ENCODE measurements at regions not wholly inside any gene's neighbourhood (a gene's known extent, or its start where the extent isn't known, plus 50 kb on each side); places are given as distances from the start of the nearest gene placed in this dataset.

DNA sequence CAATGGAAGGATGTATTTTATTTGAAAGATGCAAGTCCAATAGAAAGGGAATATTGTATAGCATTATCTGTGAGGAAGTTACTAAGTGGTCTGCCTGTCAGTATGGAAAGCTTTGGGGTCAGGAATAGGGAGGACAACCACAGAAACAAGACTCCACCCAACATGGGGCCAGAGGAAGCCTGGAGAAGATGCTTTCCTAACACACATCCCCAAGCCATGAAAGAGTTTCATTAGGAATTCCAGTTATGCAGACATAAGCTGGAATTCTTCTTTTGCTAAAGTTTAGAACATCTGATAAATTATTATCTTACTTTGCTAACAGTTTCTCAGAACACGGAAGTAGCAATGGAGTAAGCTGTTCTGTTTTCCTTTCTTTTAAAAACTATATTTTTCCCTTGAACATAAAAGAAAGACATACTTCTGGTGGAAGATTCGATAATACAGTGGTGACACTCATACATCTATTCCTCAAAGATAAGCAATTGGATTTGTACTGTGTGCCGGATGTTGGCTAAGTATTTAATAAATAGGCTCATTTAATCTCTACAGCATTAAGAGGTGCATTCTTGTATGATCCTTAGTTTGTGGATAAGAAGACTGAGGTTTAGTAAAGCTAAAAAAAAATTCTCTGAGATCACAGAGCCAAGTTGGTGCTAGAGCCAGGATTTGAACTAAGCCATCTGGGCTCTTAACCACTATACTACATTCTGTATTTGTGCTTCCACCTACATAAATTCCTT lies 51.0 kb upstream of the GAS7 start:
- Histone ChIP-seq H3K27me3 (no peaks in the 10 kb centered on the region), H3K4me1 (ENCODE audit: low read depth) (no peaks in the 10 kb centered on the region), H3K9me3 (ENCODE audit: low read depth) (no peaks in the 10 kb centered on the region), H3K4me3 (no peak overlapping the region), H3K36me3 (no peaks in the 10 kb centered on the region), H3K27ac (no peak overlapping the region)
- TF ChIP-seq, protein P1, sequence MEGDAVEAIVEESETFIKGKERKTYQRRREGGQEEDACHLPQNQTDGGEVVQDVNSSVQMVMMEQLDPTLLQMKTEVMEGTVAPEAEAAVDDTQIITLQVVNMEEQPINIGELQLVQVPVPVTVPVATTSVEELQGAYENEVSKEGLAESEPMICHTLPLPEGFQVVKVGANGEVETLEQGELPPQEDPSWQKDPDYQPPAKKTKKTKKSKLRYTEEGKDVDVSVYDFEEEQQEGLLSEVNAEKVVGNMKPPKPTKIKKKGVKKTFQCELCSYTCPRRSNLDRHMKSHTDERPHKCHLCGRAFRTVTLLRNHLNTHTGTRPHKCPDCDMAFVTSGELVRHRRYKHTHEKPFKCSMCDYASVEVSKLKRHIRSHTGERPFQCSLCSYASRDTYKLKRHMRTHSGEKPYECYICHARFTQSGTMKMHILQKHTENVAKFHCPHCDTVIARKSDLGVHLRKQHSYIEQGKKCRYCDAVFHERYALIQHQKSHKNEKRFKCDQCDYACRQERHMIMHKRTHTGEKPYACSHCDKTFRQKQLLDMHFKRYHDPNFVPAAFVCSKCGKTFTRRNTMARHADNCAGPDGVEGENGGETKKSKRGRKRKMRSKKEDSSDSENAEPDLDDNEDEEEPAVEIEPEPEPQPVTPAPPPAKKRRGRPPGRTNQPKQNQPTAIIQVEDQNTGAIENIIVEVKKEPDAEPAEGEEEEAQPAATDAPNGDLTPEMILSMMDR (IDR thresholded peaks at IDR 0.05; ENCODE audit: low read depth, low read length): no peak
- peak in 1 of 2 donors; percentile 57 for DNase-seq (ENCODE audit: low read depth in 1 of 2, low spot score in 1 of 2)

Measured in cardiac muscle cell (in vitro differentiated cells and primary cell).